Large intestine (tissue), 3 donors: ENCODE measurements at regions not wholly inside any gene's neighbourhood (a gene's known extent, or its start where the extent isn't known, plus 50 kb on each side); places are given as distances from the start of the nearest gene placed in this dataset.

Source experiments
- DNase-seq, 2 donors: peaks; one replicate each; pipeline versions ENCODE4 v3.0.0 to v3.0.0-alpha.2; 2013
- H3K27ac ChIP-seq: one replicate; pipeline ENCODE4 v1.5.1; 2013; ENCODE audit warnings: low read length
- H3K27me3 ChIP-seq: 2 replicates; pipeline ENCODE4 v1.6.1; 2013; ENCODE audit warnings: low read length; ENCODE audit not compliant: control insufficient read depth, insufficient read depth
- H3K36me3 ChIP-seq: 2 replicates; pipeline ENCODE4 v1.6.1; 2013; ENCODE audit warnings: low read length; ENCODE audit not compliant: control insufficient read depth, insufficient read depth
- H3K4me1 ChIP-seq: one replicate; pipeline ENCODE4 v1.6.1; 2013; ENCODE audit warnings: low read length; ENCODE audit not compliant: control insufficient read depth, insufficient read depth
- H3K4me3 ChIP-seq: one replicate; pipeline ENCODE4 v1.5.1; 2013; ENCODE audit warnings: low read length
- H3K9me3 ChIP-seq: one replicate; pipeline ENCODE4 v1.6.1; 2013; ENCODE audit warnings: mild to moderate bottlenecking, low read depth, low read length, moderate library complexity; ENCODE audit not compliant: control insufficient read depth
- WGBS: methylation state at CpG from one replicate; pipeline ENCODE4 v1.1.5; 2013; ENCODE audit warnings: low lambda C conversion rate; ENCODE audit not compliant: insufficient coverage; 5-methylcytosine and 5-hydroxymethylcytosine counted together

DNA sequence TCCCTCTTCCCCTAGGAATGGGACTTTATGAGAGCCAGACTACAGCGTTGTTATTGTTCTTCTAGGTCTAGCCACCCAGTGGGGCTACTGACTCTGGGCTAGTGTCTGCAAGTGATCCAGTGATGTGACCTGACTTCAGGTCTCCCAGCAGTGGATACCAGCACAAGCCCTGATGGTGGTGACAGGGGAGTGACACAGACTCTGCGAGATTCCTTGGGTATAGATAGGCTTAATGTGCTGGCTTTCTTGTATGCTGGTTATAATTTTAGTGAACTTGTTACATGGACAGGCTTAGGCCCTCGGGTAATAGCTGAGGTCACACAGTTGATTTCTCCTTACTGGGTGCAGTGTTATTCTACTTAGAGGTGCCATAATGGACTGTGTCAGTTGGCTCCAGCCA is 106.9 kb downstream of the TBC1D30 start:
- Histone ChIP-seq H3K36me3 (no peaks in the 10 kb centered on the region), H3K4me1 (no peaks in the 10 kb centered on the region), H3K27me3 (no peaks in the 10 kb centered on the region), H3K27ac (no peak overlapping the region), H3K4me3 (no peak overlapping the region), H3K9me3 (no peaks in the 10 kb centered on the region)
- WGBS = no CpG with 5 or more reads among the region's 3 CpGs
- no peak for DNase-seq

GRCh38 chr12:64931981-64932380 is 107.5 kb downstream of the TBC1D30 start:
- no peak for DNase-seq
- H3K36me3 ChIP-seq = no peaks in the 10 kb centered on the region
- no peak overlapping the region for H3K27ac ChIP-seq
- no peaks in the 10 kb centered on the region for H3K4me1 ChIP-seq
- H3K4me3 ChIP-seq = no peak overlapping the region
- no CpG with 5 or more reads among the region's 1 CpG for WGBS
- no peaks in the 10 kb centered on the region for H3K9me3 ChIP-seq
- H3K27me3 ChIP-seq = no peaks in the 10 kb centered on the region

DNA sequence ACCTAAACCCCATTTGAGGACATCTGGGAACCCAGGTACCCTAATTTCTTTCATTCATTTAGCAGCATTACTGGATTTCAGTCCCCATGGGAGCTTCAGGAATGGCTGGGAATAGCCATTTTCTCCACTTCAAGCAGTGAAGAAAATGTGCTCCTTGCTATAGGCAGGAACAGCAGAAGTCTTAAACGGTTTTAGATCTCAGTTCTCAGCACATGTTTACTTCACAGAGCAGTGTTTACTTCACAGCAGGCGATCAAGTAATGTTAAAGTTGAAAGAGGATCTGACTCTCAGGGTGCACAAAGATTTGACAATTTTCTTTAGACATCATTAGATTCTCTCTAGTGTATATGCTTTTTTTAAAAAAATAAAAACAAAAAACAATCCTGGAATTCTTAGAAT is 109.3 kb downstream of the TBC1D30 start:
- H3K4me1 ChIP-seq = no peaks in the 10 kb centered on the region
- no peaks in the 10 kb centered on the region for H3K27me3 ChIP-seq
- no peaks in the 10 kb centered on the region for H3K9me3 ChIP-seq
- 33% methylated on average over 1 of the region's 2 CpGs for WGBS
- H3K36me3 ChIP-seq = no peaks in the 10 kb centered on the region
- DNase-seq = no peak
- H3K4me3 ChIP-seq = no peak overlapping the region
- no peak overlapping the region for H3K27ac ChIP-seq

DNA sequence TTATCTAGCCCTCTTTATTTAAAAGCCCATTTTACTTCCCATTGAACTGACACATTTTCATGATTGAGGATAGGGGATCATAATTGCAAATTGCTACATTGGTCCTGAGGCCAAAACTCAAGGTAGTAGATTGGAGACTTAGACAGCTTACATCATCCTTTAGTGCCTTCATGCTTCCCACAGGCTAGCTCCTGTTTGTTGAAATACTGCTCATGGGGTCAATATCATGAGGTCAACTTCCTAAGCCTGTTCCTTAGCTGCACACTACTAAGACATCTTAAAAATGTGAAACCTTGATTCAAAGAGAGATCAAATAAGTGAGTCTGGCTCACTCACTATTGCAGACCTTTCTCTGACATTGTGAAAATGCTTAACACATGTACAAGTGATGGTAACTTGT is 113.0 kb downstream of the TBC1D30 start:
- Histone ChIP-seq H3K27ac (no peak overlapping the region), H3K27me3 (no peaks in the 10 kb centered on the region), H3K36me3 (no peaks in the 10 kb centered on the region), H3K4me3 (no peak overlapping the region), H3K9me3 (no peaks in the 10 kb centered on the region), H3K4me1 (no peaks in the 10 kb centered on the region)
- DNase-seq = no peak

DNA sequence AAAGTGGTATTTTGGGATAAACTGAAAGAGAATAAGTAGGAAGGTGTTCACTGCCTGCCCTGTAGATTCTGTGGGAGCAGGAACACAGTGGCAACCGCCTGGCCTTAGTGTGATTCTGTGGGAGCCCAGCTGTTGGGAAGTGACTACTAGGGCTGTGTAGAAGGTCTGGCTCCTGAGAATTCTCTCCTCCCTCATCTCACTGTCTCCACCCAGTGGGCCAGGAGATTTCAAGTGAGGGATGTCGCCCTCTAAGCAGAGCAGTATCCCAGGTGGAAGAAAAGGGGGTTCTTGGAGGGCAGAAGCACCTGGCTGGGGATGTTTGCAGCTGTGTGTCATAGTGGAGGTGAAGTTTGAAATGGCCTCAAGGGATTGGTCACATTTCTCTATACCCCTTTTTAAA is 113.7 kb downstream of the TBC1D30 start:
- DNase-seq = no peak
- Histone ChIP-seq H3K27me3 (no peaks in the 10 kb centered on the region), H3K4me1 (no peaks in the 10 kb centered on the region), H3K36me3 (no peaks in the 10 kb centered on the region), H3K27ac (no peak overlapping the region), H3K9me3 (no peaks in the 10 kb centered on the region), H3K4me3 (no peak overlapping the region)
- WGBS = no CpG with 5 or more reads among the region's 2 CpGs

GRCh38 chr12:64943686-64944085 is 119.2 kb downstream of the TBC1D30 start:
- H3K4me1 ChIP-seq = no peaks in the 10 kb centered on the region
- 83% methylated on average over 1 of the region's 5 CpGs for WGBS
- no peaks in the 10 kb centered on the region for H3K27me3 ChIP-seq
- H3K4me3 ChIP-seq = no peak overlapping the region
- peaks cover 2% of the 10 kb centered on the region for H3K9me3 ChIP-seq
- H3K36me3 ChIP-seq = no peaks in the 10 kb centered on the region
- DNase-seq = no peak
- H3K27ac ChIP-seq = no peak overlapping the region

DNA sequence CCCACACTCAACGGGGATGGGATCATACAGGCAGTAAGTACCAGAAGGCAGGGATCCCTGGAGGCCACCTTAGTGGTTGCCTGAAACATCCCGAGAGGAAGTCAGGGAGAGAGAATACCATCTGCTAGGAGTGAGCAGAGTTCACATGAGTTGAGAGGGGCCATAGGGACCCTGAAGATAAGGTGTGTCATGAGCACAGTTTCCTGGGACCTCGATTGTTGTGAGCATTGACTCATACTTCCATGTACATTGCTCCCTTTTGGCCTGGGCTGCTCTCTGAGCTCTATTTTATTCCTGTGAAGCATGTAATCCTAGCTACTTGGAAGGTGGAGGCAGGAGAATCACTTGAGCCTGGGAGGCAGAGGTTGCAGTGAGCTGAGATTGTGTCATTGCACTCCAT is 120.5 kb downstream of the TBC1D30 start:
- H3K27me3 ChIP-seq = no peaks in the 10 kb centered on the region
- no peaks in the 10 kb centered on the region for H3K36me3 ChIP-seq
- peak overlapping the region; percentile 8 for H3K27ac ChIP-seq
- peaks cover 2% of the 10 kb centered on the region for H3K9me3 ChIP-seq
- no CpG with 5 or more reads among the region's 3 CpGs for WGBS
- peak; percentile 67 to 77 for DNase-seq
- H3K4me1 ChIP-seq = no peaks in the 10 kb centered on the region
- H3K4me3 ChIP-seq = no peak overlapping the region

GRCh38 chr12:64946132-64946829 is 121.8 kb downstream of the TBC1D30 start:
- Histone ChIP-seq H3K4me3 (no peak overlapping the region), H3K27me3 (no peaks in the 10 kb centered on the region), H3K27ac (no peak overlapping the region), H3K9me3 (peaks cover 2% of the 10 kb centered on the region), H3K4me1 (no peaks in the 10 kb centered on the region), H3K36me3 (no peaks in the 10 kb centered on the region)
- peak; percentile 58 to 60 for DNase-seq
- no CpG with 5 or more reads among the region's 5 CpGs for WGBS

GRCh38 chr12:64950711-64951298 is 126.4 kb downstream of the TBC1D30 start:
- H3K4me1 ChIP-seq = no peaks in the 10 kb centered on the region
- no peaks in the 10 kb centered on the region for H3K36me3 ChIP-seq
- no peak overlapping the region for H3K27ac ChIP-seq
- WGBS = no CpG with 5 or more reads among the region's 3 CpGs
- no peaks in the 10 kb centered on the region for H3K27me3 ChIP-seq
- H3K4me3 ChIP-seq = no peak overlapping the region
- no peak for DNase-seq
- no peaks in the 10 kb centered on the region for H3K9me3 ChIP-seq

- Histone ChIP-seq H3K9me3 (no peaks in the 10 kb centered on the region), H3K27ac (no peak overlapping the region), H3K36me3 (no peaks in the 10 kb centered on the region), H3K4me3 (no peak overlapping the region), H3K4me1 (no peaks in the 10 kb centered on the region), H3K27me3 (no peaks in the 10 kb centered on the region)
- WGBS = 83% methylated on average over 1 of the region's 1 CpG
- no peak for DNase-seq
These were observed 127.5 kb downstream of the TBC1D30 start for GRCh38 chr12:64951944-64952343.

DNA sequence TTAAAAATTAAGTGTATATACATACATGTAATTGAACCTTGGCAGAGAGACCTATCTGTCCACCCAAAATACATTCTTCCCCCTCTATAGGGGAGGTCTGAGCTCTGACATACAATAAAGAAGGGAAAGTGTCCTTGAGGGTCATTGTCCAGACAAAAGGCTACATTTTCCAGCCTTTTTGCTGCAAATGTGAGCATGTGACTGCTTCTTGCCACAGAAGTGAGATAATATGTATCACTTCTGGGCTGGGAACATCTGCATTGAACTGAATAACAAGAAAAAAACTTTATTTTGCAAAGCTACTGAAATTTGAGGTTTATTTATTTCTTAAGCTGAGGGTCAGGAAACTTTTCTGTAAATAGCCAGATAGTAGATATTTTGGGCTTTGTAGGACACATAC is 131.3 kb downstream of the TBC1D30 start:
- no peaks in the 10 kb centered on the region for H3K36me3 ChIP-seq
- no peaks in the 10 kb centered on the region for H3K27me3 ChIP-seq
- H3K27ac ChIP-seq = no peak overlapping the region
- H3K9me3 ChIP-seq = no peaks in the 10 kb centered on the region
- no peaks in the 10 kb centered on the region for H3K4me1 ChIP-seq
- H3K4me3 ChIP-seq = no peak overlapping the region
- DNase-seq = no peak
